Hematopoietic multipotent progenitor cell treated with erythropoietin and hydrocortisone succinate and interleukin-3 and kit ligand, for 8 days (in vitro differentiated cells): ENCODE measurements at regions not wholly inside any gene's neighbourhood (a gene's known extent, or its start where the extent isn't known, plus 50 kb on each side); places are given as distances from the start of the nearest gene placed in this dataset.
A peak's percentile ranks its signal among the peaks of the same experiment; 100 is the strongest.

Experiments used
- DNase-seq: peaks from one replicate; pipeline ENCODE4 v3.0.0-alpha.2; 2015

DNA sequence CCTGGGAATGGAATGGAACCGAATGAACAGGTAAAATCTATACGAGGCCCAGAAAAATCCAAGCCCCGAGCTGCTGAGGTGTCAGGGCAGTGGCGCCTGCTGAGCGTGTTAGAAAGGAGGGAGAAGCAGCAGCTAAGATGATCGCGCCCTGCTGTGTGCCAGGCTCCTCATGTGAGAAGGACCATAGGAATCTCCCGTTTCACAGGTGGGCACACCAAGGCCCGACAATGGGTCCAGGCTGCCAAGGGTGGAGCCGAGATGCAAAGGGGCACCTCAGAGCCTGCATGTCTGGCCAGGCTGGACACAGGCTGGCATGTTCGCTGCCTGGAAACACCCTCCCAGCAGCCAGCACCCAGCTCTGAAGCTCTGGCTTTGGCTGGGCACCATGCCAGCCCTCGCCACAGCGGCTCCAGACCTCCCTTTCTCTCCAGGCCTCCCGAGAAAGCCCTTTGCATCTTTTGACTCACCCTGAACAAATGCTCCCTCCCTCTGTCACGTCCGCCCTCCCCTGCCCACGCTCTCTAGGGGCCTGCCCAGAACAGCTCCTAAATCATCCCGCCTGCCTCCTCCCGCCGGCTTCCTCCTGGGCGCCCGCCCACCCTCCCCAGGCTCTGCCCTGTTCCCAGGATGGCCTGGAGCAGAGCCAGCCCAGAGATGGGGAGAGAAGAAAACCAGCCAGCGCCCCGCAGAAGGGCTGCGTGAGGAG, 217.8 kb upstream of the GSE1 start:
- peak; percentile 88 for DNase-seq

DNA sequence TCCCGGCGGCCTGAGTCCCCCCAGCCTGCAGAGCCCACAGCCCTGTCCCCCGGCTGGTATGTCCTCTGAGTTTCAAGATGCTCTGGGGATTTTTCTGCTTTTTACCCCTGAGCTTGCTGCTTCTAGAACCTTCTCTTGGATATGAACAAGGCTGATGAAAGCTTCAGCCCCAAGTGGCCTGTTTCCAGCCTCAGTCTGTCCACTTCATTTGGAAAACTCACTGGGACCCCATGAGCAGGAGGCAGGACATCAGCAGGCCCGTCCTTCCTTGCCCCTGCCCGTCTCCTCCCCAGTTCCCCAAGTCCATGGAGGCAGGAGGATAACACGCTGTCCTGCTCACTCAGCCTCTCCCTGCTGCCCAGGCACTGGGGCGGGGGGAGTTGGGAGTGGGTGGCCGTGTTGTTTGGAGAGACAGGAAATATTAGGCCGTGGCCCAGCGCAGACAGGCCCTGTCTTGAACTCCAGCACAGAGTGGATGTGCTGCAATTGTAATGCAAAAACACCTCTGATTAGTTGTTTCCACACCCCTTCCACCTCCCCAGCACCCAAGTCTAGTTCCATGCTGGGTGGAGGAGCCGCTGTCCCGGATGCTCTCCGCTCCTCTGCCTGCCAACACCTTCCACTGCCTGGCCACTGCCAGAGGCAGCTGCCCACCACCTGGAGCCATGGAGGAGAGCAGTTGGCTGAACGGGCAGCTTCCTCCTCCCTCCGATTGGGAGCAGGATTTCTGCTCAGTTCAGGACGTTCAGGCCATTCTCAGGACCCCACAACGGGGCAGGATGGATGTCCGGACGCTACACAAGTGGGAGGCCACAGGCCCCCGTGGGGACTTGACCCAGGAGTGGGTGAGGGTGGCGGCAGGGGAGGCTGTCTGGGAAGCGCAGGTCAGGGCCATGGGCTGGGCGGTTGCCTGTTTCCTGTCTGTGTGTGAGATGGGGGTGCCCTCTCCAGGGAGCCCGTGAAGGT, 216.9 kb upstream of the GSE1 start:
- no peak for DNase-seq

DNA sequence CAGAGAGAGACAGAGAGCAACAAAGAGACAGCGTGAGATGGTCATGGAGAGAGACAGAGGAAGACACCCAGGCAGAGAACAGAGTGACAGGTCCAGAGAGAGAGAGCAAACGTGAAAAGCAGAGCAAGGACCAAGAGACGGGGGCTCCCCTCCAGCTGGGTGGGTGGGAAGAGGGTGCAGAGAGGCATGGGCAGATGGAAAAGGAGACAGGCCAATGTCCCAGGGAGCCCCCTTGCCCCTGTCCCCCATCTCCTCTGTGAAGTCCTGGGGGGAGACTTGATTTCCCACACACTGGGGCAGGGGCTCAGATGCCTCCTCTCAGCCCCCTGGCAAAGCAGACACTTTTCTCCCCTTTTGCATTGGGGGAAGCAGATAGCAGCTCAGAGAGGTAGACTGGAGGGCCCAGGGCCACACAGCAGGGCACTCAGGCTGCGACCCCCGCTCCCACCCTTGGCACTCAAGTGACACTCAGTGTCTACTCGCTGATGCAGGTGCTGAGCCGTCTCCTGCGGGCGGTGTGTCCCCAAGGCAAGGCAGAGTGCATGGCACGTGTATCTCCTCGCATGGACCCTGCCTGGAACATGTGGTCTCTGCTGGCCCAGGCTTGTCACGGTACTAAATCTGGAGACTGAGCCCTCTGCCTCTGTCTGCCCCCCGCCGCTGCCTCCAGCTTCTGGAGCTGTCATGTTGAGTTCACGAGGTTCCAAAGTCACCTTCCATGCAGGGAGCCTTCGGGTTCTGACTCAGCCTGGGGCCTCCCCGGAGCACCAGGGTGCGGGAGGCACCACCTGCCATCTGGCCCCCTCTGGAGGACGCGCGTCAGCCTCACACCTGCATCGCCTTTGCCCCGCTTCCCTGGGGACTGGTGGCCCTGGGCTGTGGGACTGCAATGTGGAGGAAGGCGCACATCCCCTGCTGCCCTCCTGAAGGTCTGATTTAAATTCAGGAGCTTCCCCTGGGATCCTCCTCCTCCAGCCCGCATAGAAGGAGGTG, 215.9 kb upstream of the GSE1 start:
- no peak for DNase-seq

DNA sequence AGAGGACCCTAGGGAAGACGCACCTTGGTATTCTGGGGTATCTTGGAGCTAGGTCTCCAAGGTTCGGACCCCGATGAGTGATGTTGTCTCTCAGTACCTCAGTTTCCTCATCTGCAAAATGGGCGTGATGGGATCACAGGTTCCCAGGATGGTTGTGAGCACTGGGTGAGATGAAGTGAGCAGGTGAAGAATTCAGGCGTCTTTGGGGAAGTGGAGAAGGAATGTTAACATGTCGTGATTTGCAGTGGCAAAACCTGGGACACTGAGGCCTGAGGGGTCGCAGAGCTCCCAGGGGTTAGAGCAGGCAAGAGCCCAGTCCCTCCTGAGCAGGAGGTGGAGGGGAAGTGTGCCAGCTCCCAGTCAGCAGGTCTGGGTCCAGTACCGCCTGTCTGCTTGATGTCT, 215.1 kb upstream of the GSE1 start:
- DNase-seq, result no peak

DNA sequence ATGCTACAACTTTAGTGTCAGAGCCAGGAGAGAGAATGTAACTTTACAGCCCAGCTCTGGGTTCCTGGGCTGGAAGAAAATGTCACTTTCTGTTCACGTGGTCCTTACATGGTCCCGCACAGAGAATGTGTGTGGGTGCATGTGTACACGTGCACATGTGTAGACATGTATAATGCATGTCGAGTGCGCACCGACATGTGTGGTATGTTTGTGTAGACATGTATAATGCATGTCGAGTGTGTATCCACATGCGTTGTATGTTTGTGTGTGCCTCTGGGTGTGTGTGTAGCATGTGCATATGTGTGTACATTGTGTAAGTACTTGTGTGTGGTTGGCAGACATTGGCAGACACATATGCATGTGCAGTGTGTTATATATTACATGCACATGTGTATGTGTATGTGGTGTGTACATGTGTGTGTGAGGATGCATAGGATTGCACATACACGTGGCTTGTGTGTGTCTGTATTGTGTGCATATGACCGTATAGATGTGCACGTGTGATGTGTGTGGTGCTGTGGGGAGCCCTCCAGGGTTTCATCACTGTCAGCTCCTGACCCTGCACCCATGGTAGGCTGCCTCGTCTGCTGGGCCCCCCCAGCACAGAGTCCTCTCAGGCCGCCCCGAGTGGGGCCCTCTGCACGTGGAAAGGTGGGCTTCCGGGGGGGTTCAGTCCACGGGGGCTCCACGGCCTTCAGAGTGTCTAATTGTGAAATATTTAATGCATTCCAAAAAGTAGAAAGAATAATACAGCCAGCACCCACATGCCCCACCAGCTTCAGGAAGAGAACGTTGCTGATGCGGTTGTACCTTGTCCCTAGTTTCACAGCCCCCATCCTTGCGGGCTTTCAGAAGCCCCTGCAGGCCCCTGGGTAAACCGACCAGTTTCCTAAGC, 214.2 kb upstream of the GSE1 start:
- no peak for DNase-seq

DNA sequence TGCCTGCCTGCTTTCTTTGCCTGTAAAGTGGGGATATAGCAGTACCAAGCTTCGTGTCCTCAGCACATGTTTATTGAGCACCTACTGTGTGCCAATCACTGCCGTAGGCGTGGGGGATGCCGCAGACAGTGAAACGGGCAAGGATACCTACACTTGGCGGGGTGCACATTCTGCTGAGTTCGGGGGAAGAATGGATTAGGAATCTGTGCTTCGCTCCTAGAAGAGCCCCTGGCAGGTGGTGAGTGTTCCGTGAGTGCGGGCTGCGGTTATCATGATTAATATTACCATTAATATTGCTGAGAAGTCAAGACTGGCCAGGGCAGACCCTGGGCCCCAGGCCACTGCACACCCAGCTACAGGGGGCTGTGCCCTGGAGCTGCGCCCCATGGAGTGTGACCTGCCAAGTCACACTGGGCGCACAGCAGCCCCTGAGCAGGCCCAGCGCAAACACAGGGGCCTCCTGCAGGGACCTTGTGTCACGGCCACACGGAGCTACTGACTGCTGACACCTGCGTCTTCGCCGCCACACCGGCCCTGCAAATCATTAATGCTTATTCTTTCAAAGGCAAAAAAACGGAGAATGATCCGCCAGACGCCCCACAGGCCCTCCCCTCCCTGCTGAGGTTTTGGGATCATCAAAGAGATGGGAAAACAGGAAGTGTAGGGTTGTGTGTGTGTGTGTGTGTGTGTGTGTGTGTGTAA, 213.4 kb upstream of the GSE1 start:
- no peak for DNase-seq

DNA sequence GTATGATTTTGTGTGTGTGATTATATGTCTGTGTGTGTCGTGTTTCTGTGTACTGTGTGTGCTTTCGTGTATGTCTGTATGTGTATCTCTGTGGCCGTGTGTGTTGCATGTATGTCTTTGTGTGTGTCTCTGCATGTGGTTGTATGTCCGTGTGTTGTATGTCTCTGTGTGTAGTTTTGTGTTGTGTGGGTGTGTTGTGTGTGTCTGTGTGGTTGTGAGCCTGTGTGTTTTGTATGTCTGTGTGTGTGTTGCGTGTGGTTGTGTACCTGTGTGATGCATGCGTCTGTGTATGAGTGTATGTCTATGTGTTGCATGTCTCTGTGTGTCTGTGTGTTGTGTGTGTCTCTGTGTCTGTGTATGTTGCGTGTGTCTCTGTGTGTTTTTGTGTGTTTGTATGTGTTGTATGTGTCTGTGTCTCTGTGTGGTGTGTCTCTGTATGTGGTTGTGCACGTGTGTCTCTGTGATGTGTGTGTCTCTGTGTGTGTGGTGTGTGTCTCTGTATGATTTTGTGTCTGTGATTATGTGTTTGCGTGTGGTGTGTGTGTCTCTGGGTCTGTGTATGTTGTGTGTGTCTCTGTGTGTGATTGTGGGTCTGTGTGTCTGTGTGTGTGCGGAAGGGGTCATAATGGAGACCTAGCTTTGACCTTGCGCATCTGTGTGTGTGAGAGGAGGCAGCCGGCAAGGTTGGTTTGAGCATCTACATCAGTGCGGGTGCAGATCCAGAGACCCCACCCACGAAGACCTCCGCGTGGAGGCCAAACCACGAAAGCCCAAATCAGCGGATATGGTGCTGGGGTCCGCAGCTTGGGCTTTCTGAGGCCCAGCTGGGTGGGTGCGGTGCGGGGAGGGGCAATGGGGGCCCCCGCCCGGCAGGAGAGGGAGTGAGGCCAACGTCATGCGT, 212.6 kb upstream of the GSE1 start:
- DNase-seq, result no peak

DNA sequence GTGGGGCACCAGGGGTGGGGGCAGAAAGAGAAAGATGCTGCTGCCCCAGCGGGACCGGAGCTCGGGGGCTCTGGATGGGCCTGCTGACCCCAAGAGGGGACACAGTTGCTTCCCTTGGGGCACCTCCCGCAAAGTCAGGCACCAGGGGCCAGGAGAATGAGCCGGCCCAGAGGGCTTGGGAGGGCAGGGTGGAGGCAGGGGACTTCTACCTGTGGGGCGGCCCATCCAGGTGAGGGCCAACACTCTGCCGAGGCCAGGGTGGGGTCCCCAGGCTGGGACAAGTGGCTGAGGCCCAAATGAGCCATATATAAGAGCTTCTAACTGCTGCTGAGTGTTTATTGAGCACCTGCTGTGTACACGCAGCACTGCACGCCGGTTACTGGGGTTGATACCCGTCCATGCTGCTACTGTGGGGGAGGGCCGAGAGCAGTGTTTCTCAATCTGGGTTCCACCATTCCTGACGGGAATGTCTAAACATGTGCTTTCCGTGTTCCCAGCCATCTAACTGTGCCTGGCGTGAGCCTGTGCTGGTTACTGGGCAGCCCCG, 211.7 kb upstream of the GSE1 start:
- no peak for DNase-seq

DNA sequence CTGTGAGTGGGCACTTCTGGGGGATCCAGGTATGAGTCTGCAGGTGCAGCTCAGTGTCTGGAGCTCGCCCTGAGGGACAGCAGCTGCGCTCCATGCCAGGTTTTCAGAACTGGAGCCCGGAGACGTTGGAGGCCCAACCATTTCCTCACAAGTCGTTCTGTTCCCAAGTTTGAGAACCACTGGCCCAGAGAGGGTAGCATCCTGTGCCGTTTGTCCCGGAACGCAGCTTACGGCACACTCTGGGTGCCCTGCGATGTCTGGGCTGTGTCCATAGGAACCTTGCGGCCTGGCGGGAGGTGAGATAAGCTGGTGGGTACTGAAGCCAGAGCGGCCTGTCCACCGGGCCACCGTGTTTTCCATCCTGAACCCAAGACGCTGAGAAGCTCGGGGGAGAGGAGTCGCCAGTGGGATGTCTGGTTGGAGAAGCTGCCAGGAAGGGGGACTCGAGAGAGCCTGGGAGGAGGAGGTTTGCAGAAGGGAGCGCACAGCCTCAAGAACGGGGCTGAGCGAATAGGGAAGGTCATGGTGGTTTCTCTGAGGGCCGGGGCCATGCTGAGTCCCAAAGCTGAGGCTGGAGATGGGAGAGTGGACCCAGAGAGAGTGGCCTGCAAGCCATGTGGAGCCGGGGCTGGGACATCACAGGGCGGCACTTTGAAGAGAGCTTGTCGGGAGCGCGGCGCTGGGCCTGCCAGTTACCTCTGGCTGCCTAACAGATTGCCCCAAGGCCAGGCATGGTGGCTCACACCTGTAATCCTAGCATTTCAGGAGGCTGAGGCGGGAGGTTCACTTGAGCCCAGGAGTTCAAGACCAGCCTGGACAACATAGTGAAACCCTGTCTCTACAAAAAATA, 211.0 kb upstream of the GSE1 start:
- no peak for DNase-seq

DNA sequence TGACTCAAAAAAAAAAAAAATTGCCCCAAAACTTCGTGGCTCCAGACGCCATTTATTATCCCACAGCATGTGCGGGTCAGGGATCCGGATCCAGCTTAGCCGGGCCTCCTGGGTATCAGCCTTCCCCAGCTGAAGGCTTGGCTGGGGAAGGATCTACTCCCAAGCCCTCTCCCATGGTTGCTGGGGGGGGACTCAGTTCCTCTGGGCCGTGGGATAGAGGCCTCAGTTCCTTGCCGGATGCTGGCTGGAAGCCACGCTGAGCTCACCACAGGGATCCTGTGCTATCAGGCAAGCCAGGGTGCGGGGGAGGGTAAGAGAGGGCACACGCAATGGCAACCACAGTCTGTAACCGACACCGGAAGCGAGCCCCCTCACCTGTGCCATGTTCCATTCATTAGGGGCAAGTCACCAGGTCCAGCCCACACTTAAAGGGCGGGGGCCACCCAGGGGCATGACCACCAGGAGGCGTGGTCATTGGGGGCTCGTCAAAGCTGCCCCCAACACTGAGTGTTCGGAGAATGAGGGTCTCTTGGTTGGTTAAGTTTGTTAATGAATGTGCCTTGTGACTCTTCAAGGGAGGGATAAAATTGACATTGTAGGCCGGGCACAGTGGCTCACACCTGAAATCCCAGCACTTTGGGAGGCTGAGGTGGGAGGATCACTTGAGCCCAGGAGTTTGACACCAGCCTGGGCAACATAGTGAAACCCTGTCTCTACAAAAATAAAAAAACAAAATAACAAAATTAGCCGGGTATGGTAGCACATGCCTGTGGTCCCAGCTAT, 210.0 kb upstream of the GSE1 start:
- peak; percentile 88 for DNase-seq

DNA sequence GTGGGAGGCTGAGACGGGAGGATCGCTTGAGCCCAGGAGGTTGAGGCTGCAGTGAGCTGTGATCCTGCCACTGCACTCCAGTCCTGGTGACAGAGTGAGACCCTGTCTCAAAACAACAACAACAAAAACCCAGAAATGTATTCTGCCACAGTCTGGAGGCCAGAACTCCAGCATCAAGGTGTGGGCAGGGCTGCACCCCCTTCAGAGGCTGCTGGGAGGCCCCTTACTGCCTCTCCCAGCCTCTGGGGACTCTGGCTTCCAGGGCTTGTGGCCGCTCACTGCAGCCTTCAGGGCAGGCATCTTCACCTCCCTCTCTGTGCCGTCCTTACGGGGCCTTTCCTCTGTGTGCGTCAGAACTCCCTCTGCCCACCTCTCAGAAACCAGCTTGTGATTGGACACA, 209.4 kb upstream of the GSE1 start:
- DNase-seq, result no peak

DNA sequence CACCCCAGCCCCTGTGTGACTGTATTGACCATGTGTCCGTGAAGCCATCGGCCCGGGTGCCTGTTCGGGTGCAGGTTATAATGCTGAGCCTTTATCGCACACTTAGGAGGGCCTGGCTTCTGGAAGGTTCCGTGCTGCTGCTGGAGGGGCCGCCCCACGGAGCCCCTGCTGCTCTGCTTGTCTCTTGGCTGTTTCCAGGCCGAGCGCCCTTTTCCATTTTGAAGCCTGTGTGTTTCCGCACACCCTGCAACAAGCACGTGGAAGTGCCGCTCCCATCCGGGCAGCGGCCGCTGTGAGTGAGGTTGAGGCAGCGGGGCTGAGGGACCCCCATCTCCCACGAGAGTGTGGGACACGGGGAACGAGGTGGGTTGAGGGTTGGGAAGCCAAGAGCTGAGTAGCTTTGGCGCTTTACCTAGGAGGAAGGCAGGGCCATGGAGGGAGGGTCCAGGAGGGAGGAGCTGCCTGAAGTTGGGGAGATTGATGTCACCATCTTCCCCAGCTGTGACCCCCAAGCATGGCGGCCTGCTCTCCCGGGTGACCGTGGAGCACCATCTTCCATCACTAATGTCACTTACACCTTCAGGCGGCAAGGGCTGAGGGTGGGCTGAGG, 200.1 kb upstream of the GSE1 start:
- no peak for DNase-seq

DNA sequence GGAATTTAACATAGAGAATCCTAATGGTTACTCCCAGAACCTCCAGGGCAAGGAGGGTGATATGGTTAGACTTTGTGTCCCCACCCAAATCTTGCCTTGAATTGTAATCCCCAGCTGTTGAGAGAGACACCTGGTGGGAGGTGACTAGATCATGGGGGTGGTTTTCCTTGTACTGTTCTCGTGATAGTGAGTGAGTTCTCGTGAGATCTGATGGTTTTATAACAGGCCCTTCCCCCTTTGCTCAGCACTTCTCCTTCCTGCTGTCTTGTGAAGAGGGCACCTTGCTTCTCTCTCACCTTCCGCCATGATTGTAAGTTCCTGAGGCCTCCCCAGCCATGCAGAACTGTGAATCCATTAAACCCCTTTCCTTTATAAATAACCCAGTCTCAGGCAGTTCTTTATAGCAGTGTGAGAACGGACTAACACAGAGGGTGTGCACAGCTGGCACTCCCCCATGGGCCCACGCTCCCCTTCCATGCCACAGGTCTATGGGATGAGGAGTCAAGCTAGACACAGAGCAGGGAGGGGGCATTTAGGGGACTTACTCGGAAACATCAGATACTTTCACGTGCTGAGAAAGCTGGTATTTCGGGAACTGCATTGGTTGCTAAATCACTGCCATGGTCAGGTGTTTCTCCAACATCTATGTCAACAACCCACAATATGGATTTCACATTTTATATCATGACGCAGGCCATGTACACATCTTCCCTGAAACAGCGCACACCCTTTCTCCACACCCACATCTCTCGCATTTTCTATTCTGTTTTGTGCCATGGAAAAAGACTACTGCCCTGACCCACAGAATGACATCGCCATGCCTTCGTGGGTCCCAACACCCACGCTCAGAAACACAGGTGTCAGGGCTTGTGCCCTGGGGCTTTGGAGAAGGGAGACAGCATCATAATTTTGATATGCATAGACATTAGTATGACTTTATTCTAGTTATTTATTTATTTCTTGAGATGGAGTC, 199.1 kb upstream of the GSE1 start:
- no peak for DNase-seq

DNA sequence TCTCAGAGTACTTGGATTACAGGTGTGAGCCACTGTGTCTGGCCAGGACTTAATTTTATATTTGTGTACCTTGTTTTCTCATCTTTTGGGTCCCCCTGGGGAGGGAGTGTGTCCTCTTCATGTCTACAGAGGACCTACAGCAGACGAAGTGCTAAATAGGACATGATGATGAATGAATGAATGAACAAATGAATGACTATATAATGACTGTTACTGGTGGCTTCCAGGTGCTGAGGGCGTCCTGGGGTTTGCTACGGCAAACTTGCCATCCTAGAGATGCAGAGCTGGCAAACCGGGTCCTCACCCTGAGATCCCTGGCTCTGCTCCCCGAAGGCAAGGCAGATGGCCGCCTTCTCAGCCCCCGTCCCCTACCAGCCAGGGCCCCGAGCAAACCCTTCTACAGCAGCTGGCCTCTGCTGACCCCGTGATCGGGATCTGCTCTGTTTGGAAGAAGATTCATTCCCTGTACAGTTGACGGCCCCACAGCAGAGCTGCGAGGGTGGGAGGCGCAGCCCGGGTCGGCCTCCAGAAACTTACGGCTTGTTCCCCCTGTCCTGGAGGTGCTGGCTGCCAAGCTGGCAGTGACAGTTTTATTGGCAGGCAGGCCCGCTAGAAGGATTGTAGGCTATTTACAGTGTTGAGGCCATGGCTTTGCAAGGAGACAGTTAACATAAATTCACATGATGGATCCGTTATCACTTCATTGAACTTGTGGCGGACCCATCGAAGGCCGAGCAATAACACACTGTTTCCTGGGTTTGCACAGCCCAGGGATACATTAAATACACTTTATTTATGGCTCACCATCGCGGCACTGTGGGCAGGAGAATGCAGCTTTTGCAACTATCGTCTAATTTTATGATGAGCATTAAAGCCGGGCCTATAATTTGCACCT, 197.7 kb upstream of the GSE1 start:
- no peak for DNase-seq
